ENCODE measurements at regions not wholly inside any gene's neighbourhood (a gene's known extent, or its start where the extent isn't known, plus 50 kb on each side); places are given as distances from the start of the nearest gene placed in this dataset.

GRCh38 chr7:132899-133298, 59.5 kb upstream of the FAM20C start:
- Histone ChIP-seq H3K27me3 (ENCODE audit: control insufficient read depth, insufficient read depth, low read length) (peaks cover 5% of the 10 kb centered on the region; the same call in 1 of the 2 replicates), H3K4me3 (ENCODE audit: low read depth, low read length) (no peak overlapping the region), H3K36me3 (ENCODE audit: control insufficient read depth, insufficient read depth, low read length) (no peaks in the 10 kb centered on the region)
- ChIA-PET POLR2A (interaction anchor here (0.5 kb wide), 1 partner anchor 16 kb away, joined by 4 read pairs; no protein-coding TSS in a partner anchor), CTCF (no interaction called here)
- no peak for DNase-seq (ENCODE audit: low read depth)
- no peak for TF ChIP-seq CTCF (IDR thresholded peaks at IDR 0.05; ENCODE audit: insufficient read depth, low read depth, low read length)

- Histone ChIP-seq H3K36me3 (ENCODE audit: control insufficient read depth, insufficient read depth, low read length) (no peaks in the 10 kb centered on the region), H3K27me3 (ENCODE audit: control insufficient read depth, insufficient read depth, low read length) (peaks cover 5% of the 10 kb centered on the region; the same call in 1 of the 2 replicates), H3K4me3 (ENCODE audit: low read depth, low read length) (no peak overlapping the region)
- no peak for TF ChIP-seq CTCF (IDR thresholded peaks at IDR 0.05; ENCODE audit: insufficient read depth, low read depth, low read length)
- POLR2A ChIA-PET, result no interaction called here
- DNase-seq (ENCODE audit: low read depth), result no peak
- CTCF ChIA-PET, result interaction anchor here (0.6 kb wide), 1 partner anchor 43 kb away, joined by 3 read pairs; no protein-coding TSS in a partner anchor
Measured at GRCh38 chr7:133470-133869, 58.9 kb upstream of the FAM20C start.

- no peaks in the 10 kb centered on the region for H3K36me3 ChIP-seq (ENCODE audit: control insufficient read depth, insufficient read depth, low read length)
- H3K4me3 ChIP-seq (ENCODE audit: low read depth, low read length), result no peak overlapping the region
- ChIA-PET POLR2A (no interaction called here), CTCF (interaction anchor here (0.6 kb wide), 1 partner anchor 44 kb away, joined by 3 read pairs; no protein-coding TSS in a partner anchor)
- no peak for TF ChIP-seq CTCF (IDR thresholded peaks at IDR 0.05; ENCODE audit: insufficient read depth, low read depth, low read length)
- no peak for DNase-seq (ENCODE audit: low read depth)
- peaks cover 5% of the 10 kb centered on the region; the same call in 1 of the 2 replicates for H3K27me3 ChIP-seq (ENCODE audit: control insufficient read depth, insufficient read depth, low read length)
Measured at GRCh38 chr7:134029-134428, 58.3 kb upstream of the FAM20C start.

- CTCF ChIA-PET, result no interaction called here
- POLR2A ChIA-PET, result no interaction called here
Measured at GRCh38 chr7:134561-135256, 57.7 kb upstream of the FAM20C start.

GRCh38 chr7:135257-135653, 57.1 kb upstream of the FAM20C start:
- POLR2A ChIA-PET, result no interaction called here
- Histone ChIP-seq H3K4me3 (ENCODE audit: low read depth, low read length) (no peak overlapping the region), H3K36me3 (ENCODE audit: control insufficient read depth, insufficient read depth, low read length) (no peaks in the 10 kb centered on the region), H3K27me3 (ENCODE audit: control insufficient read depth, insufficient read depth, low read length) (peaks cover 5% of the 10 kb centered on the region; the same call in 1 of the 2 replicates)
- no peak for TF ChIP-seq CTCF (IDR thresholded peaks at IDR 0.05; ENCODE audit: insufficient read depth, low read depth, low read length)
- CTCF ChIA-PET, result no interaction called here
- no peak for DNase-seq (ENCODE audit: low read depth)

More at GRCh38 chr7:134561-135256, 57.7 kb upstream of the FAM20C start:
- Histone ChIP-seq H3K36me3 (ENCODE audit: control insufficient read depth, insufficient read depth, low read length) (no peaks in the 10 kb centered on the region), H3K4me3 (ENCODE audit: low read depth, low read length) (no peak overlapping the region), H3K27me3 (ENCODE audit: control insufficient read depth, insufficient read depth, low read length) (peaks cover 5% of the 10 kb centered on the region; the same call in 1 of the 2 replicates)
- no peak for TF ChIP-seq CTCF (IDR thresholded peaks at IDR 0.05; ENCODE audit: insufficient read depth, low read depth, low read length)
- no peak for DNase-seq (ENCODE audit: low read depth)
